ENCODE measurements at regions not wholly inside any gene's neighbourhood (a gene's known extent, or its start where the extent isn't known, plus 50 kb on each side); places are given as distances from the start of the nearest gene placed in this dataset.

- ChIA-PET POLR2A (no interaction called here), CTCF (no interaction called here)
- Histone ChIP-seq H3K4me2 (no peak overlapping the region), H3F3A (replicated peaks; ENCODE audit: insufficient read depth) (no peaks in the 10 kb centered on the region), H3K9me2 (no peaks in the 10 kb centered on the region), H3K9ac (no peak overlapping the region), H4K20me1 (ENCODE audit: insufficient read depth) (no peaks in the 10 kb centered on the region), H3K4me3 (ENCODE audit: low read depth in 2 of 2, low read length in 1 of 2) (no peak overlapping the region), H3K79me2 (ENCODE audit: insufficient read depth) (no peaks in the 10 kb centered on the region), H3K4me1 (ENCODE audit: control insufficient read depth in 1 of 2, insufficient read depth in 2 of 2, low read depth in 1 of 2, low read length in 1 of 2) (no peaks in the 10 kb centered on the region), H3K27ac (ENCODE audit: low read depth in 2 of 2, low read length in 1 of 2) (no peak overlapping the region), H2AFZ (ENCODE audit: low read depth) (no peak overlapping the region), H3K9me3 (no peaks in the 10 kb centered on the region), H3K36me3 (replicated peaks in 1 of 2; ENCODE audit: control insufficient read depth in 1 of 2, insufficient read depth in 2 of 2, low read length in 1 of 2) (no peaks in the 10 kb centered on the region), H3K27me3 (ENCODE audit: insufficient read depth) (no peaks in the 10 kb centered on the region)
- DNase-seq: no peak
- WGBS (ENCODE audit: low lambda C conversion rate): 0% methylated on average over 1 of the region's 1 CpG
- TF ChIP-seq YY1 (IDR thresholded peaks at IDR 0.05; ENCODE audit: low read depth) (no peak), FOSL2 (IDR thresholded peaks at IDR 0.05; ENCODE audit: borderline replicate concordance, low read depth) (no peak), RCOR1 (IDR thresholded peaks at IDR 0.05; ENCODE audit: low read length) (no peak), USF1 (IDR thresholded peaks at IDR 0.05; ENCODE audit: borderline replicate concordance, low read depth) (no peak), TCF12 (IDR thresholded peaks at IDR 0.05) (no peak), TEAD4 (IDR thresholded peaks at IDR 0.05; ENCODE audit: borderline replicate concordance, insufficient read depth) (no peak), NRF1 (IDR thresholded peaks at IDR 0.05; ENCODE audit: low read depth, low read length) (no peak), MXI1 (IDR thresholded peaks at IDR 0.05; ENCODE audit: low read depth, low read length) (no peak), RFX5 (IDR thresholded peaks at IDR 0.05; ENCODE audit: low read length) (no peak)
These were observed 119.3 kb upstream of the F13A1 start for GRCh38 chr6:6439778-6440177.

- 0% methylated on average over 2 of the region's 2 CpGs for WGBS (ENCODE audit: low lambda C conversion rate)
These were observed 131.5 kb upstream of the F13A1 start for GRCh38 chr6:6452002-6452401.

GRCh38 chr6:6453186-6453585 is 132.7 kb upstream of the F13A1 start:
- DNase-seq: no peak
- Histone ChIP-seq H3K4me1 (ENCODE audit: control insufficient read depth in 1 of 2, insufficient read depth in 2 of 2, low read depth in 1 of 2, low read length in 1 of 2) (no peaks in the 10 kb centered on the region), H3K4me2 (no peak overlapping the region), H3K9ac (no peak overlapping the region), H3K27me3 (ENCODE audit: insufficient read depth) (no peaks in the 10 kb centered on the region), H3K79me2 (ENCODE audit: insufficient read depth) (no peaks in the 10 kb centered on the region), H3K9me3 (no peaks in the 10 kb centered on the region), H3K36me3 (replicated peaks in 1 of 2; ENCODE audit: control insufficient read depth in 1 of 2, insufficient read depth in 2 of 2, low read length in 1 of 2) (no peaks in the 10 kb centered on the region), H4K20me1 (ENCODE audit: insufficient read depth) (no peaks in the 10 kb centered on the region), H3K9me2 (no peaks in the 10 kb centered on the region), H3K4me3 (ENCODE audit: low read depth in 2 of 2, low read length in 1 of 2) (no peak overlapping the region), H3F3A (replicated peaks; ENCODE audit: insufficient read depth) (no peaks in the 10 kb centered on the region), H3K27ac (ENCODE audit: low read depth in 2 of 2, low read length in 1 of 2) (no peak overlapping the region), H2AFZ (ENCODE audit: low read depth) (no peak overlapping the region)
- 6% methylated on average over 1 of the region's 1 CpG for WGBS (ENCODE audit: low lambda C conversion rate)
- CTCF ChIA-PET: no interaction called here
- POLR2A ChIA-PET: no interaction called here
- no peak for TF ChIP-seq ELF1 (IDR thresholded peaks at IDR 0.05)
- no peak for TF ChIP-seq NFIC (IDR thresholded peaks at IDR 0.05; ENCODE audit: borderline replicate concordance)
- TF ChIP-seq MAX (IDR thresholded peaks at IDR 0.05; ENCODE audit: low read depth): no peak
- TF ChIP-seq NRF1 (IDR thresholded peaks at IDR 0.05; ENCODE audit: low read depth, low read length): no peak
- TF ChIP-seq IRF3 (IDR thresholded peaks at IDR 0.05; ENCODE audit: low read depth, low read length): no peak
- TF ChIP-seq FOXM1 (IDR thresholded peaks at IDR 0.05; ENCODE audit: low read depth): no peak
- TF ChIP-seq SIN3A (IDR thresholded peaks at IDR 0.05; ENCODE audit: borderline replicate concordance, low read depth, low read length): no peak
- TF ChIP-seq POLR2AphosphoS5 (IDR thresholded peaks at IDR 0.05; ENCODE audit: low read depth, low read length): no peak
- no peak for TF ChIP-seq RCOR1 (IDR thresholded peaks at IDR 0.05; ENCODE audit: low read length)
- no peak for TF ChIP-seq TAF1 (IDR thresholded peaks at IDR 0.05; ENCODE audit: borderline replicate concordance, low read depth, low read length)
- TF ChIP-seq EZH2phosphoT487 (IDR thresholded peaks at IDR 0.05; ENCODE audit: borderline replicate concordance, low read depth): no peak
- no peak for TF ChIP-seq JUND (IDR thresholded peaks at IDR 0.05)
- no peak for TF ChIP-seq YY1 (IDR thresholded peaks at IDR 0.05; ENCODE audit: low read depth)
- no peak for TF ChIP-seq RXRA (IDR thresholded peaks at IDR 0.05; ENCODE audit: borderline replicate concordance, low read depth)
- no peak for TF ChIP-seq MXI1 (IDR thresholded peaks at IDR 0.05; ENCODE audit: low read depth, low read length)
- no peak for TF ChIP-seq FOSL2 (IDR thresholded peaks at IDR 0.05; ENCODE audit: borderline replicate concordance, low read depth)
- TF ChIP-seq EP300 (IDR thresholded peaks at IDR 0.05; ENCODE audit: borderline replicate concordance in 1 of 2, low read depth in 1 of 2, low read length in 1 of 2): no peak

More at GRCh38 chr6:6452002-6452401, 131.5 kb upstream of the F13A1 start:
- DNase-seq: no peak
- Histone ChIP-seq H3K9ac (no peak overlapping the region), H4K20me1 (ENCODE audit: insufficient read depth) (no peaks in the 10 kb centered on the region), H3K27ac (ENCODE audit: low read depth in 2 of 2, low read length in 1 of 2) (no peak overlapping the region), H3F3A (replicated peaks; ENCODE audit: insufficient read depth) (no peaks in the 10 kb centered on the region), H3K9me2 (no peaks in the 10 kb centered on the region), H2AFZ (ENCODE audit: low read depth) (no peak overlapping the region), H3K27me3 (ENCODE audit: insufficient read depth) (no peaks in the 10 kb centered on the region), H3K36me3 (replicated peaks in 1 of 2; ENCODE audit: control insufficient read depth in 1 of 2, insufficient read depth in 2 of 2, low read length in 1 of 2) (no peaks in the 10 kb centered on the region), H3K4me1 (ENCODE audit: control insufficient read depth in 1 of 2, insufficient read depth in 2 of 2, low read depth in 1 of 2, low read length in 1 of 2) (no peaks in the 10 kb centered on the region), H3K4me3 (ENCODE audit: low read depth in 2 of 2, low read length in 1 of 2) (no peak overlapping the region), H3K4me2 (no peak overlapping the region), H3K79me2 (ENCODE audit: insufficient read depth) (no peaks in the 10 kb centered on the region), H3K9me3 (no peaks in the 10 kb centered on the region)
- ChIA-PET CTCF (no interaction called here), POLR2A (no interaction called here)
- TF ChIP-seq JUND (IDR thresholded peaks at IDR 0.05): no peak

Measured in SK-N-SH (cell line).